Stimulated activated naive CD8-positive, alpha-beta T cell treated with anti-CD3 and anti-CD28 coated beads, Interleukin-15, Interleukin-2, amounts not matched to agents 100 ng/mL and 50 ng/mL, for 24 hours (primary cell): ENCODE measurements at regions not wholly inside any gene's neighbourhood (a gene's known extent, or its start where the extent isn't known, plus 50 kb on each side); places are given as distances from the start of the nearest gene placed in this dataset.

ENCODE experiments used
- H3K27ac Mint-ChIP-seq: one replicate; pipeline ENCODE4 v1.8.0; 2021; ENCODE audit warnings: mild to moderate bottlenecking, mixed read lengths
- H3K27me3 Mint-ChIP-seq: one replicate; pipeline ENCODE4 v1.8.0; 2021; ENCODE audit warnings: mixed read lengths
- H3K36me3 Mint-ChIP-seq: one replicate; pipeline ENCODE4 v1.8.0; 2021; ENCODE audit warnings: low read depth, mixed read lengths
- H3K4me1 Mint-ChIP-seq: one replicate; pipeline ENCODE4 v1.8.0; 2021; ENCODE audit warnings: low read depth, mixed read lengths
- H3K4me3 Mint-ChIP-seq: one replicate; pipeline ENCODE4 v1.8.0; 2021; ENCODE audit warnings: mild to moderate bottlenecking, mixed read lengths
- H3K9me3 Mint-ChIP-seq: one replicate; pipeline ENCODE4 v1.8.0; 2021; ENCODE audit warnings: mixed read lengths

DNA sequence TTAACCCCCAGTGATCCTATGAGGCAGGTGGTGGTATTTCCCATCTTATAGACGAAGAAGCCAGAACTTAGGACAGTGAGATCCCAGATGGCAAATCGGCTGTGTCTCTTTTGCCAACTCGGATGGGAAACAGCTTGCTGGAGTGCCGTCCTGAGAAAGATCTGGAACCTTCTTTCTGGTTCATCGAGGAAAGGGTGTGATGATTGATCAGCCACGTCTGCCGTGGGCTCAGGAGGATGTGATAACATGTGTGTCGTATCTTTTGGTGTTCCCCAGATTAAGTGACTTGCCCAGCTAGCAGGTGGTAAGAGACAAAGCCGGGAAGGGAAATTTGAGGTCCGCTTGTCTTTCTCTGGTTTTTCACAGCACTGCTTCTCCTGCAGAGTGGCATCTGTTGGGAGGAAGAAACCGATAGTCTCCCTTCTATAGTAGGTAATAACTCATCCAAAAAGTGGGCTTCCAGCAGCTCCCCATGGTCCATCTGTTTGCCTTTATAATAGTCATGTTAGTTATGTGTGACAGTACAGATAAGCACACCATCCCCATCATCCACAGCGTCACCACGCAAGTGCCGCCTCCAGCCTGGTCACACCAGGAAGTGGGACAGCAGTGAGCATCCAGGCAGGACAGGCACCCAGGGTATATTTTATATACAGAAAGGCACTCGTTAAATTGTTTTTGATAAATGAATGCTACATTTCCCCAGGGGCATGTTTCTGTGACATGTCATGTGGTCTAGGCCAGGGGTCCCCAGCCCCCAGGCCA, 175.5 kb downstream of the KATNIP start:
- H3K27me3 Mint-ChIP-seq, result no peaks in the 10 kb centered on the region
- no peak overlapping the region for H3K4me3 Mint-ChIP-seq
- no peak overlapping the region for H3K27ac Mint-ChIP-seq
- no peaks in the 10 kb centered on the region for H3K9me3 Mint-ChIP-seq
- peaks cover 3% of the 10 kb centered on the region for H3K36me3 Mint-ChIP-seq
- no peaks in the 10 kb centered on the region for H3K4me1 Mint-ChIP-seq

DNA sequence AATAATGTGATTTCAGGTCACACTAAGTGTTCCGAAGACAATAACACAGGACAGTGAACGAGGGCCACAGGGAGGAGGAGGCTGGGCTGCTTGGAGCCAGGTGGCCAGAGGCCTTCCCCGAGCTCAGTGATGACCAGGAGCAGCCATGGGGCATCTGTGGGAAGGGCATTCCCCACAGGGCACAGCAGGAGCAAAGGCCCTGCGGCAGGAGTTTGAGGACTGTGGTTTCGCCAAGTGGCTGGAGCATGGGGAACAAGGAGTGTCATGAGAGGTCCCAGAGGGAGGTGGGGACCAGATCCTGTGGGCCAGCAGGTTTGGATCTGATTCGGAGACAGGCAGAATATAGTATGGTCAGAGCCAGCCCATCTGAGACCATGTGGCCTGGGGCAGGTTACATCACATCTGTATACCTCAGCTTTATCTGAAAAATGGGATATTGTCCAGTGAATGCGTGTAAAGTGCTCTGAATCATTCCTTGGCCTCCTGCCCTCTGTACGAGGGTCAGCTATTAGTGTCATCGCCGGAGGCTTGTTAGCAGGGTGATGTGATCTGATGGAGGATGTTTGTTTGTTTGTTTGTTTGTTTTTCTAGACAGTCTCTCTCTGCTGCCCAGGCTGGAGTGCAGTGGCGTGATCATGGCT, 176.8 kb downstream of the KATNIP start:
- Mint-ChIP-seq H3K4me1 (no peaks in the 10 kb centered on the region), H3K36me3 (no peaks in the 10 kb centered on the region), H3K27ac (no peak overlapping the region), H3K27me3 (no peaks in the 10 kb centered on the region), H3K4me3 (no peak overlapping the region), H3K9me3 (no peaks in the 10 kb centered on the region)

DNA sequence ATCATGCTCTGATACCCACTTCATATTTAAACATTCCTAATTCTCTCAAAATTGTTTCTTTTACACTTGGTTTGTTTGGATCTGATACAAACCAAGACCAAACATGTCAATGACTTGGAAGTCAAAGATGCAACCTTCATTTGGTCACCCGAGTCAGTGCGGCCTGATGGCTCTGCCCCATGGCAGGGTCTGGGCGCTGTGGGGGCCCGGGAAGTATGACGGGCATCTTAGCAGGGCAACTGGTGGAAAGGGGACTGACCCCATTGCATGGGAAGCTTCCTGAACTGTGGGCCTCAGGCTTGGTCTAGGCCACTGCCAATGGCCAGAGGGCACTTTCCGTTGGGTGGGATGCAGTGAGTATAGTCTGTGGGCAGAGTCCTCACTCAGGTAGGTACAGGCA, 178.0 kb downstream of the KATNIP start:
- H3K4me3 Mint-ChIP-seq, result no peak overlapping the region
- H3K9me3 Mint-ChIP-seq, result no peaks in the 10 kb centered on the region
- no peaks in the 10 kb centered on the region for H3K36me3 Mint-ChIP-seq
- no peaks in the 10 kb centered on the region for H3K4me1 Mint-ChIP-seq
- H3K27me3 Mint-ChIP-seq, result no peaks in the 10 kb centered on the region
- H3K27ac Mint-ChIP-seq, result no peak overlapping the region

DNA sequence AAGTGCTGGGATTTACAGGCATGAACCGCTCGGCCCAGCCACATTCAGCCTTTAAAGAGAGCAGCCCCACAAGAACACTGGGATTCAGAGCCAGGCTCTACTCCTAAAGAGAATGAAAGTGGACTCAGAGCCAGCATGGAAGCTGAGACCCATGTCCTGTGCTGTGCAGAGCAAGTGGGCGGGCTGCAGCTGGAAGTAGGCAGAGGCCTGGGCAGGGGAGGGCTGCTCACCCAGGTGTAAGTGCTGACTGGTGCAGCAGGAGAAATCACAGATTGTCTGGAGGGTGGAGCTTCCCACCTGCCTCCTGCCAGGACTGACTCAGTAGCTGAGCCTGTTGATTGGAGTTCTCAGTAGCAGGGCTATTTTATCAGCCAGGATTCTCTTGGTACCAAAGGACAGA, 178.7 kb downstream of the KATNIP start:
- Mint-ChIP-seq H3K4me1 (no peaks in the 10 kb centered on the region), H3K9me3 (no peaks in the 10 kb centered on the region), H3K27ac (no peak overlapping the region), H3K27me3 (no peaks in the 10 kb centered on the region), H3K36me3 (no peaks in the 10 kb centered on the region), H3K4me3 (no peak overlapping the region)

DNA sequence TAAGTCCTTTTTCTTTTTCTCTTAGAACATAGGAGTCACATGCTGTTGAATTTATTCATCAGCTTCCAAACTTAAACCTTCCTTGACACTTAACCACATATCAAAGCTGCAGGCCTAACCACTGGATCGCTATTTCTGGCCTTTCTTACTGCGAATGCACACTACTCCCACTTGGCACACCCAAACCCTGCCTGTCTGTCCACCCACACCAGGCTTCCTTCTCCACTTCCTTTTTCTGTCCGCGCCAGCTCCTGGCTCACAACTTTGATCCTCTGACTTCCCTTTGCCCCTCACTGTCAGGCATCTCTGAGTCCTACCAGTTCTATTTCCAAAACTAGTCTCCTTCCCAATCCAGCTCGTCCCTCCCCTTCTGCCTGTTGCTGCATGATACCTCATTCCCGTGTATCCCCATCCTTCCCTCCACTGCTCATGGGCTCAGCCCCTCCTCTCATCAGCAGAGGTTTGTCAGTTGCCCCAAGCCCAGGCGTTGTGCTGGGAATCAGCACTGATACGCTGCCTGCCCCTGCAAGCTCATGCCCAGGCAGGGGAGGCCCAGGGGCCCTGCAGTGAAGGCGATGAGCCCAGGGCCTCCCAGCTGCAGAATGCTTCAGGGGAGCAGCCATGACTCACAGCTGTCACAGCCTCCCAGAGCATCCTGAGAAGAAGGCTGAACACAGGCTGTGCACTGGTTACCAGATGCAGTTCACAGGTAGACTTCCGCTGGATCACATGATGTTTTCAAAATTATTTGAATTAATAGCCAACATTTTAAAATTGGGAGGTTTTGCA, 179.8 kb downstream of the KATNIP start:
- Mint-ChIP-seq H3K27me3 (no peaks in the 10 kb centered on the region), H3K27ac (no peak overlapping the region), H3K4me3 (no peak overlapping the region), H3K9me3 (no peaks in the 10 kb centered on the region), H3K36me3 (no peaks in the 10 kb centered on the region), H3K4me1 (no peaks in the 10 kb centered on the region)

DNA sequence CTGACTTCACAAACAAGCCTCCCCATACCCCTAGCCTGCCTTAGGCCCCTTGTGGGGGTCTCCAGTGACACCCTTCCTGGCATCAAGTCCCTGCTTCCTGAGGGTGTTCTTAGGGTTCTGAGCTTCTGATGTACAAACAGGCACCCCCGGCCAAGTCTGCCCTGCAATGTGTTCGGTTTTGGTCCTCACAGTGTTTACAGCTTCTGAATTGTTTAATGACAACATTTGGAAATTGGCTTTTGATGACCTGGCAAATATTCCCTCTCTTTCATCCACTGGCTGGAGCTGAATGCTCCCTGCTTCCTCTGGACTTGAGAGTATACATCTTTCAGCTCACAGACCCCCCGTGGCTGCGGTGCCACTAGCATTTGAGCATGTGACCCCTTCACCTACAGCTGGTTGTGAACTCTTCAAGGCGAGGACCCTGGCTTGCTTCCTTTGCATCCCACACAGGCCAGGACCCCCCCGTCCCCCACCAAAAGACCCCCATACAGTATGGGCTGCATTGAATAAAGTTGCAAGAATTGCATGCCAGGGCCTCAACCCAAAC, 180.8 kb downstream of the KATNIP start:
- H3K27me3 Mint-ChIP-seq, result no peaks in the 10 kb centered on the region
- H3K36me3 Mint-ChIP-seq, result no peaks in the 10 kb centered on the region
- H3K27ac Mint-ChIP-seq, result no peak overlapping the region

DNA sequence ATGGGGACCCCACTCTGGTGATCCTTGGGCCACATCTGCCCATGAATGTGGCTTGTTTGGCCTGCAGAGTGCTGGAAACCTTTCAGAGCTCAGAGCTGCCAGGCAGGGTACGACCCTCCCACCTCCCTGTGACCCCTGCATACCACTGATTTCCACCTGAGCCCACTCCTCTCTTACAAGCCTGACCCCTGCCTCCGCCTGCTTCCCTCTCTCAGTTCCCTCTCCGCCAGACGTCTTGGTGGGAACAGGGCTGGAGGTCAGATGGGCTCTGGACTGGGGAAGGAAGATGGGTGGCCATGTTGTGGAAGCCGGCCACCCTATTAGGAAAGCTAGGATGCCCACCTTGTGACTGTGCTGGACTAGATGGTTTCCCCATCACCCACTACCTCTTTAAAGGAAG, 185.1 kb downstream of the KATNIP start:
- no peak overlapping the region for H3K27ac Mint-ChIP-seq

More for the DNA sequence above, 180.8 kb downstream of the KATNIP start:
- Mint-ChIP-seq H3K4me3 (no peak overlapping the region), H3K4me1 (no peaks in the 10 kb centered on the region), H3K9me3 (no peaks in the 10 kb centered on the region)

DNA sequence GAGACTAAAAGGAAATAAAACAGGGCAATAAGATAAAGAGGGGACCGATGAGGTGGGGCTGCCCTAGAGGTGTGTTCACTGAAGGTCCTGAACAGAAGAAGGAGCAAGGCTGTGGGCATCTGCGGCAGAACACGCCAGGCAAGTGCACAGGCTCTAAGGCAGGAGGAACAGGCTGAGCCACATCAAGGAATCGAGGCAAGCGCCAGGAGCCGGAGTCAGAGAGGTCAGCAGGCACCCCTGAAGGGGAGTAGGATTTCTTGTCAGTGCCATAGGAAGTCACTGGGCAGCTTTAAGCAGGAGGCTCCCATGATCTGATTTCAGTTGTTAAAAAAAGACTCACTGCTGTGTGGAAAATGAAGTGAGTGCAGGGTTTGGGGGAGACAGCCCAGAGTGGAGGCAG, 186.5 kb downstream of the KATNIP start:
- no peaks in the 10 kb centered on the region for H3K4me1 Mint-ChIP-seq
- H3K36me3 Mint-ChIP-seq, result peaks cover 18% of the 10 kb centered on the region
- no peak overlapping the region for H3K27ac Mint-ChIP-seq
- no peak overlapping the region for H3K4me3 Mint-ChIP-seq
- H3K9me3 Mint-ChIP-seq, result no peaks in the 10 kb centered on the region
- H3K27me3 Mint-ChIP-seq, result no peaks in the 10 kb centered on the region

More for the DNA sequence above, 185.1 kb downstream of the KATNIP start:
- H3K27me3 Mint-ChIP-seq, result no peaks in the 10 kb centered on the region
- H3K4me1 Mint-ChIP-seq, result no peaks in the 10 kb centered on the region
- peaks cover 13% of the 10 kb centered on the region for H3K36me3 Mint-ChIP-seq
- no peaks in the 10 kb centered on the region for H3K9me3 Mint-ChIP-seq
- H3K4me3 Mint-ChIP-seq, result no peak overlapping the region

DNA sequence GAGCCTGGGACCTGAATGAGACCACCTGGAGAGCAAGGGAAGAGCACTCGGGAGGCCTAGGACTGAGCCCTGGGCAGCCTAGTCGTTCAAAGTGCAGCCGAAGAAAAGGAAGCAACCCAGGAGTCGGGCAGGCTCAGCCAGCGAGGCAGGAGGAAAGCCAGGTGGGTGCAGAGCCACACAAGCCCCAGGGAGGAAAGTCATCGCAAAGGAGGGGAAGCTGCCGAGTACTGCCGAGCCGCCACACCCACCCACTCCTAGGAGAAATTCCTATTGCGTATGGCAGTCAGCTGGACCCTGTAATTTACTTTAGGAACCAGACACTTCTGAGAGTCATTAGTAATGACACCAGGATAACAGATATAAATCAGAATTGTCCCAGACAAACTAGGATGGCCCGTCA, 187.6 kb downstream of the KATNIP start:
- H3K27me3 Mint-ChIP-seq, result no peaks in the 10 kb centered on the region
- peaks cover 19% of the 10 kb centered on the region for H3K36me3 Mint-ChIP-seq
- no peaks in the 10 kb centered on the region for H3K9me3 Mint-ChIP-seq
- H3K27ac Mint-ChIP-seq, result no peak overlapping the region
- H3K4me3 Mint-ChIP-seq, result no peak overlapping the region
- no peaks in the 10 kb centered on the region for H3K4me1 Mint-ChIP-seq
